Left lobe of liver (tissue), 2 donors: ENCODE measurements at regions not wholly inside any gene's neighbourhood (a gene's known extent, or its start where the extent isn't known, plus 50 kb on each side); places are given as distances from the start of the nearest gene placed in this dataset.
"Not testable (repeated sequence)": the region's sequence is repeated elsewhere in the genome, so short reads cannot be mapped to it uniquely, and the experiment has no call there.

Experiments used
- ATAC-seq: fragments of 200-7000 bp; cut with Tn5 transposase; one replicate; pipeline ENCODE4 v1.9.1; 2020; ENCODE audit warnings: mild to moderate bottlenecking, moderate library complexity
- DNase-seq: peaks from one replicate; pipeline ENCODE4 v3.0.0-alpha.2; 2020; ENCODE audit warnings: low spot score
- donor health status: DM: no; HTN: no; CAD: no; lungs with moderate emphysema.
- donor health status: DM: no; HTN: yes; CAD: no.

GRCh38 chr2:56018267-56018666 lies 94.7 kb upstream of the EFEMP1 start:
- DNase-seq = no peak
- no peak for ATAC-seq

DNA sequence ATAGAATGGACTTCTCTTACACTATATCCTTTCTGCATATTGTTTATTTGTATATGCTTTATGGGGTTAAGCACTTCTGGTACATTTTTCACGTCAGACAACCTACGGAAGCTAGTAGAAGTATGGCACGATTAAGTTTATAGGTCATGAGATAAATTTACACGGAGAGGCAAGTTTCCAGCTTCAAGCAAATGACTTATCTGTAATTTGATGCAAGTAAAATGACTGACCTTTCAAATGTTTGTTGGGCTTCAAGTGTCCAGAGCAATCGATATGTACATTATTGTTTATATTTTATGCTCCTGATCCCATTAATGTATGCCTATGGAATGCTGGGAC lies 97.5 kb upstream of the EFEMP1 start:
- no peak for ATAC-seq
- no peak for DNase-seq

DNA sequence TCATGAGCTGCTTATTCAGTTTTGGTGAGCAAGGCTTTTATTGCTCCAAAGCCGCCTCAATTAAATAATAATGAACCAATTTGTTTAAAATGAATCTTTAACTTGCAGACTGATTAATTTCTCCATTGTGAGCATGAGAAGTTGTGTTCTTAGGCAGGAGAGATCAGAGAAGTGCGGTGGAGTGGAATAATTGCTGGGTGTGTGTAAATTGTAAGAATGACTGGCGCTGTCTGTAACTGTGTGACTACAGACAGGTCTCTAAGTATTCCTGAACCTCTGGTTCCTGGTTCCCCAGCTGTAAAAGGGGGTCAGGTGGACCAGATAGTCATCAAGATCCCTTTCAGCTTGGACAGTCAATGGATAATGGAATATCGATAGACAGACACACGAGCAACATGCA lies 98.0 kb upstream of the EFEMP1 start:
- no peak for ATAC-seq
- DNase-seq = no peak

- DNase-seq = no peak
- ATAC-seq = no peak
These were observed 102.0 kb upstream of the EFEMP1 start for GRCh38 chr2:56025469-56026193.

DNA sequence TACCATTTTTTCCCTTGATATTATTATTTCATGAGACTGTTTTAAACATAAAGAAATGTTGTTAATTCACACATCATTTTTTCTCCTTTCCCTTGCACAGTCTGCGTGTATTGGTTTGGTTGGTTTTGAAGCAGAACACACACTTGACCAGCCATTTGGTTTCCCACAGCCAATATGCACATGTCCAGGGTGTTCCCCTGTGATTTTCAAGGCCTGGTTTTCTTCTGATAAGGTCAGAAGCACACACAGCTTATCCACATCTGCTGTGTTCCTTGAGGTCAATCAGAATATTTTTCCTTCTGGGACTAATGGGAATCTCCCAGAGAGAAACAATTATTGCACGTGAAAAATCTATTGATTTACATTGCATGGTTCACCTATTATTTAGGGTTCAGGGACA lies 103.2 kb upstream of the EFEMP1 start:
- DNase-seq (no peak), ATAC-seq (no peak)

DNA sequence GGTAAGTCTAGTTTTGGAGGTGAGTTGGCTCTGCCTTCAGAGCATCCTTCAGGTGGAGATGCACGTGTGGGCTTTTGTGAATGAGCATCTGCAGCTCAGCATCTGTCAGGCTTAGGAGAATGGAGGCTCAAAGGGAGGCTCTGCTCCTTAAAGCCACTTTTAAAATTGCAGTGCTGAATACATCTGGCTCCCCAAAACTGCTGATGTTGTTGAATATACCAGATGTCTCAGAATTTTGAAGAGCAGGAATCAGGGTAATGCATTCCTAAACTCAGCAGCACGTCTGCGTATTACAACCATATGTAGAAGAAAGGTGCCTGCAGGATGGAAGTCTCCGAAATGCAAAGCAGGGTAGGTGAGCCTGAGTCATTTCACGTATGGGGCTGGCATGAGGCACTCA lies 106.5 kb upstream of the EFEMP1 start:
- ATAC-seq = no peak

DNA sequence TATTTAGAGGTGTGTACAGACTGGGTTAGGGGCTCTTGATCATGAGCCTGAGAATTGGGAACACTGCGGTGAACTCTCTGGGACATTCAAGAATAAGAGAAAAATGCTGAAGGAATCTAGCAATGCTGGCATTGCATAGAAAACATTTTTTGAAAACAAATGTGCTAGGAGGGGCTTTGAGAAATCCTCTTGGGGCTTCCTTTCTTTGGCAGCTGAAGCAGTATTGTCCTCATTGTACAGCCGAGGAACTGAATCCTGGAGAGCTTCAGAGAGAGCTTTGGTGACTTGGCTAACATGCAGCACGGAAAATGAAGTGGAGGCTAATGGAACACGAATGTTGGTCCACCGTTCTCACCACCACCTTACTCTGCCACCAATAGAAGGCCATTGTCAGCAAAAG lies 107.3 kb upstream of the EFEMP1 start:
- no peak for ATAC-seq
- DNase-seq = no peak

More for the DNA sequence above, 106.5 kb upstream of the EFEMP1 start:
- DNase-seq = no peak

DNA sequence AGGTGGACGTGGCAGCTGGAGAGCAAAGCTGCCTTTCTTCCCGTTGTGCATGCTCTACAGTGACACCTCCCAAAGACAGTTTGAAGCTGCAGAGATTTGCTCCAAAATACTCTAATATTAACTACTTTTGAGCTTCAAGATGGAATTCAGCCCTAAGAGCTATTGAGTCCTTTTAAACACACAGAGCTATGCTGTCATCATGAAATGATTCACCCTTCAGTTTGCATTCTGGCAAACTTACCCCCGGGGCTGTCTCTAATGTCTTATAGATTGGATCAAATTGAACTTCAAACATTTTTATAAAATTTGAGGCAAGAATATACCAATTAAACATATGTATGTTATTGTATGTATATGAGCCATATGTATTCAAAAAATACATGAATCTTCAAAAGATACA lies 110.7 kb upstream of the EFEMP1 start:
- ATAC-seq (no peak), DNase-seq (no peak)

DNA sequence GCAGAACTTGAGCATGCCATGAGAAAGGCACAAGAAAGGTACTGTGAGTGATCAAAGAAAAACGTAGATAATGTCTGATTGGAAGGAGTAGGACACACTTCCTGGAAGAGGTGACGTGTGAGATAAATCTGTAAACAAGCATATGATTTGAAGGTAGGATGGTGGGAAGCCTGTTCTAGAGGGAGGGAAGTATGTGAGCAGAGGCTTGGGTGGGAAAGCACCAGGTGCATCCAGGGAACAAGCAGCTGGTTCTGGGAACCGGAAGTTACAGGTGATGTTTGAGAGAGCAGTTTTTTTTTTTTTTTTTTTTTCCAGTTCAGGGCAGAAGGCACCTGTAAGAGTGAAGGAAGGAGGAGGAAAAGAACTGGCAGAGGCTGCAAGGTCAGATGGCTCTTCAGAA lies 116.6 kb upstream of the EFEMP1 start:
- ATAC-seq (no peak), DNase-seq (no peak)

- DNase-seq (no peak), ATAC-seq (no peak)
These were observed 117.3 kb upstream of the EFEMP1 start for GRCh38 chr2:56040834-56041233.

DNA sequence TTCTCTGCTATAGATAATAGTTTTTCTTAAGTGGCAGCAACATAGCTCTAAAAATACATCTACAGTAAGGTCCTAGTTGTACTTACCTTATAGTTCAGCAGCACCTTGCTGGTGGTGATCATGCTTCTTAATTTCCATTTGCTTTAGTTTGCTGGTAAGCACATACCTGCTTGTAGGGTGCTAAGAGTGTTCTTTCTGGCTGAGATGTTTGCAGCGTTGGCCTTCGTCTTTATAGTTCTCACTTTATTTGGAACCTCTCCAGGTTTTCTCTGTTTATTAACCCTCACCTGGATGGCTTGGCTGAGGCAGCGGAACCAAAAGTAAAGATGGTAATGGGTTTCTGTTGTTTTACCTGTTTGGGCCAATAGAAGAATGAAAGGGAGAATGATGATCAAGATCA lies 123.6 kb upstream of the EFEMP1 start:
- DNase-seq = no peak
- no peak for ATAC-seq

DNA sequence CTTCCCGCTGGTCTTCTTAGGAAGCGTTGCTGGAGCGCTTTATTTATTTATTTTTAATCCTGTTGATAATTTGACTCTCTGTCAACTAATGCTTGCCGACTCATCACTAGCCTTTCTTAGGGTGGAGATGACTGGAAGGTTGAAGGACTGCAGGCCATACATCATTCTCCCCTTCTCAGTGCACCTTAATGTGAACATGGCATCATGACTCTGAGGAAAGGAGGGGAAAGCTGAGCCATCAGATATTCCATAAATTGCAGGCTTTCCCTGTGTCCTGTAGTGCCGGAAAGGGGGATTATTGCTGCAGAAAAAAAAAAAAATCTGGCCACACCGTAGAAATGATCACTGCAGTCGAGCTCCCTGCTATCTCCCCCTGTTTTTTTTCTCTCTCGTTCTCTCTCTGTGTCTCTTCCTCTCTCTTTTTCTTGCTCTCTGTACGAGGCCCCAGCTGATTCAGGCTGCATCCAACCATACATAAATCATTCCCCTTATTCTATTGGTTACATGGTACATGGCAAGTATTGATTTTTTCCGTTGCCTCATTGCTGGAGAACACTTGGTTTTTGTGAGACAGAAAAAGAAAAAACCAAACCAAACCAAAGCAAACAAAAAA lies 125.8 kb upstream of the EFEMP1 start:
- no peak for ATAC-seq
- DNase-seq = no peak

DNA sequence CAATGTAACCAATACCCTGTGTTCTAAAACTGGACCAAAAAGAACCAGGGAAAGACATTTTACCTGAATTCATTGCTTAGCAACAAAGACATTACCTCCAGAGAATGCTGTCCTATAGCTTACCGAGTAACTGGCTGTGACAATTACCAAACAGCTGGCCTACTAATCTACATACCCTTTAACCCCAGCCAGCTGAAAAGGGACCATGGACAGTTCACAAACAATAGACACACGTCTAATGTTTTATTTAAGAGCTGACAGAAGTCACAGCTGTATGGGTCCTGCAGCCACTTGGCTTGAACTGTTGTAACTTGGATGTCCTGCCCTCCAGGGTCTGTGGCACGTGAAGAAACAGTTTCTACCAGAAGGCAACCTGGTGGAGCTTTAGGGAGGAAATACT lies 130.1 kb upstream of the EFEMP1 start:
- ATAC-seq (no peak), DNase-seq (no peak)

DNA sequence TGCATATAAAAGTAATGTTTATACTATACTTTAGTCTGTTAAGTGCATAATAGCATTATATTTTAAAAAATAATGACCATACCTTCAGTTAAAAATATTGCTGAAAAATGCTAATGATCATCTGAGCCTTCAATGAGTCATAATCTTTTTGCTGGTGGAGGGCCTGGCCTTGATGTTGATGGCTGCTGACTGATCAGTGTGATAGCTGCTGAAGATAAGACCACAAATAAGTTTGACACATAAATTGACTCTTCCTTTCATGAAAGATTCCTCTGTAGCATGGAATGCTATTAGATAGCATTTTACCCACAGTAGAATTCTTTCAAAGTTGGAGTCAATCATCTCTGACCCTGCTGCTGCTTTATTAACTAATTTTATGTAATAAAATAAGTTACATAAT lies 128.4 kb upstream of the CCDC85A start:
- DNase-seq (no peak), ATAC-seq (no peak)

DNA sequence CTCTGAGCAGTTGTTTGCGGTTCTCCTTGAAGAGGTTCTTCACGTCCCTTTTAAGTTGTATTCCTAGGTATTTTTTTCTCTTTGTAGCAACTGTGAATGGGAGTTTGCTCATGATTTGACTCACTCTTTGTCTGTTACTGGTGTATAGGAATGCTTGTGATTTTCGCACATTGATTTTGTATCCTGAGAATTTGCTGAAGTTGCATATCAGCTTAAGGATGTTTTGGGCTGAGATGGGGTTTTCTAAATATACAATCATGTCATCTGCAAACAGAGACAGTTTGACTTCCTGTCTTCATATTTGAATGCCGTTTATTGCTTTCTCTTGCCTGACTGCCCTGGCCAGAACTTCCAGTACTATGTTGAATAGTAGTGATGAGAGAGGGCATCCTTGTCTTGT lies 122.5 kb upstream of the CCDC85A start:
- not testable (repeated sequence) for ATAC-seq

DNA sequence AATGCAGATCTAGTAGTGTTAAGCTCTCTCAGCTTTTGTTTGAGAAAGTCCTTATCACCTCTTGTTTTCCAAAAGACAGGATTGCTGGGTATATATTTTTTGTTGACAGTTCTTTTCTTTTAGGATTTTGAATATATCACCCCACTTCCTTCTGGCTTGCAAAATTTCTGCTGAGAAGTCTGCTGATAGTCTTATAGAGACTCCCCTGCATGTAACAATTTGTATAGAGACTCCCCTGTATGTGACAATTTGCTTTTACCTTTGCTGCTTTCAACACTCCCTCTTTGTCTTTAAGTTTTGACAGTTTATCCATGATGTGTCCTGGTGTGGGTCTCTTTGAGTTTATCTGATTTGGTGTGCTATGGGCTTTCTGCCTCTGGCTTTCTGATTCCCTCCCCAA lies 115.0 kb upstream of the CCDC85A start:
- no peak for ATAC-seq

More for the DNA sequence above, 122.5 kb upstream of the CCDC85A start:
- not testable (repeated sequence) for DNase-seq

GRCh38 chr2:56077359-56077915 lies 106.4 kb upstream of the CCDC85A start:
- DNase-seq (no peak), ATAC-seq (no peak)

More for the DNA sequence above, 115.0 kb upstream of the CCDC85A start:
- DNase-seq = no peak

- no peak for DNase-seq
- ATAC-seq = no peak
These were observed 101.1 kb upstream of the CCDC85A start for GRCh38 chr2:56082665-56083064.

- ATAC-seq (no peak), DNase-seq (no peak)
These were observed 99.5 kb upstream of the CCDC85A start for GRCh38 chr2:56084111-56084901.

GRCh38 chr2:56086336-56086735 lies 97.5 kb upstream of the CCDC85A start:
- no peak for DNase-seq

DNA sequence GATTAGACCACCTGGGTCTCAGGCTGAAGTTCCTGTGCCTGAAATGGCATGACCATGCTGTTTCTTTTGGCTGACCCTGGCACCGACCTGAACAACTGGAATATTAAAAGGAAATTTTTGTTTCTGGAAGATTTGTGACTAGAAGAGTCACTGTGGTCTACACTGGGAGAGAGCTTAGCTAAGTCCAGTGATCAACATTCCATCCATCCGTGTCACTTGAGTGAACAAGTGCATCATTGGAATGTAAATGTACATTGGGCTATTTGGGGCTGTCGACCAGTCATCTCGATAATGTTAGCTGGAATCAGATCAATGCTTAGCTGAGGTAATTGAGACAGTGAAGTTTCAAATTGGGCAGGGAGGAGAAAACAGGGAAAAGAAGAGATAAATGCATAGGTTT lies 95.4 kb upstream of the CCDC85A start:
- ATAC-seq = no peak
- no peak for DNase-seq

More at GRCh38 chr2:56086336-56086735, 97.5 kb upstream of the CCDC85A start:
- ATAC-seq = no peak

GRCh38 chr2:56089931-56090330 lies 93.9 kb upstream of the CCDC85A start:
- ATAC-seq (no peak), DNase-seq (no peak)
